Mononuclear cell (primary cell): ENCODE measurements at regions not wholly inside any gene's neighbourhood (a gene's known extent, or its start where the extent isn't known, plus 50 kb on each side); places are given as distances from the start of the nearest gene placed in this dataset.

ENCODE experiments used
- H3K27me3 ChIP-seq: 2 replicates; pipeline ENCODE4 v1.6.0; 2011; ENCODE audit warnings: low read length, control low read depth; ENCODE audit not compliant: insufficient read depth
- H3K4me1 ChIP-seq: 2 replicates; pipeline ENCODE4 v1.5.1; 2011; ENCODE audit warnings: mild to moderate bottlenecking, low read length, control low read depth; ENCODE audit not compliant: insufficient read depth
- H3K4me3 ChIP-seq: 2 replicates; pipeline ENCODE4 v1.5.1; 2011; ENCODE audit warnings: mild to moderate bottlenecking, low read length, moderate library complexity
- H3K9me3 ChIP-seq: 2 replicates; pipeline ENCODE4 v1.5.1; 2011; ENCODE audit warnings: low read depth, mild to moderate bottlenecking, control low read depth, low read length

DNA sequence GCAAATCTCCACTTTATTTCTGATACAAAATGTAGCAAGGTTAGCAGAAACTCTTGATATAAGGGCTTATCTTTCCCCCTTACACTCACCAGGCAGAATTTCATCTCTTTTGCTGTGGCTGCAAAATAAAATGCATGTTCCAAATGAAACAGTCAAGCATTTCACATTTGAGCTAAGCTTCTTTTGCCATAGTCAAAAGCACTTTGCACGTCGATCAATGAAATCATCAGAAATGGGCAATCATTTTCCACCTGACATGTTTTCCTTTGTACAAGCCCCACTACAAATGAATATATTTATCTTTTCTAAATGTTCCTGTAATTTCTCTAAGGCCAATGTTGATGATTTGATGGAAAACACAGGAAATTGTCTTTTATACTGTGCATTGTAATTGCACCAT lies 178.4 kb downstream of the ANKRD50 start:
- Histone ChIP-seq H3K4me3 (no peak overlapping the region), H3K4me1 (no peaks in the 10 kb centered on the region), H3K27me3 (no peaks in the 10 kb centered on the region), H3K9me3 (no peaks in the 10 kb centered on the region)

GRCh38 chr4:124535003-124535402 lies 177.5 kb downstream of the ANKRD50 start:
- H3K4me1 ChIP-seq = no peaks in the 10 kb centered on the region
- no peak overlapping the region for H3K4me3 ChIP-seq
- H3K27me3 ChIP-seq = no peaks in the 10 kb centered on the region
- no peaks in the 10 kb centered on the region for H3K9me3 ChIP-seq

- Histone ChIP-seq H3K4me1 (no peaks in the 10 kb centered on the region), H3K9me3 (no peaks in the 10 kb centered on the region), H3K27me3 (no peaks in the 10 kb centered on the region), H3K4me3 (no peak overlapping the region)
These were observed 175.6 kb downstream of the ANKRD50 start for GRCh38 chr4:124536946-124537345.

DNA sequence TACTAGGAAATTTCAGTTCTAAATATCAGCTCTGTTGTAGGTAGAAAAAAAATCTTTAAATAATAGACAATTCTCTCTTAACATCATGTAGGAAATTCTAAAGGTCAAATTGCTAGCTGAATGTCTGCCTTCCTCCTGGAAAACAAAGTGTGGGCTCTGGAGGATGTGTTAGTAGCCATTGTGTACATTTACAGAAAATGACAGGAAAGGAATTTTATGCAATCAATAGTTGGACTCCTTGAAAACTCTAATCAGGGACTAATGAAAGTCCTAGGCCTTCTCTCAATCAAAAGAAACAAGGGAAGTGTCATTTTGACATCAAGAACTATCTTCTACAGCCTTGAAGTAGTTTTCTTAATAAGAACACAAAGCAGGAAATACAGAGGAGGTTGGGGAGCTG lies 174.6 kb downstream of the ANKRD50 start:
- H3K4me1 ChIP-seq = no peaks in the 10 kb centered on the region
- H3K4me3 ChIP-seq = no peak overlapping the region
- no peaks in the 10 kb centered on the region for H3K9me3 ChIP-seq
- no peaks in the 10 kb centered on the region for H3K27me3 ChIP-seq

- Histone ChIP-seq H3K4me3 (no peak overlapping the region), H3K27me3 (no peaks in the 10 kb centered on the region), H3K9me3 (no peaks in the 10 kb centered on the region), H3K4me1 (no peaks in the 10 kb centered on the region)
These were observed 172.5 kb downstream of the ANKRD50 start for GRCh38 chr4:124540014-124540413.

GRCh38 chr4:124541652-124542420 lies 170.7 kb downstream of the ANKRD50 start:
- H3K27me3 ChIP-seq = no peaks in the 10 kb centered on the region
- H3K4me1 ChIP-seq = no peaks in the 10 kb centered on the region
- no peaks in the 10 kb centered on the region for H3K9me3 ChIP-seq
- no peak overlapping the region for H3K4me3 ChIP-seq

DNA sequence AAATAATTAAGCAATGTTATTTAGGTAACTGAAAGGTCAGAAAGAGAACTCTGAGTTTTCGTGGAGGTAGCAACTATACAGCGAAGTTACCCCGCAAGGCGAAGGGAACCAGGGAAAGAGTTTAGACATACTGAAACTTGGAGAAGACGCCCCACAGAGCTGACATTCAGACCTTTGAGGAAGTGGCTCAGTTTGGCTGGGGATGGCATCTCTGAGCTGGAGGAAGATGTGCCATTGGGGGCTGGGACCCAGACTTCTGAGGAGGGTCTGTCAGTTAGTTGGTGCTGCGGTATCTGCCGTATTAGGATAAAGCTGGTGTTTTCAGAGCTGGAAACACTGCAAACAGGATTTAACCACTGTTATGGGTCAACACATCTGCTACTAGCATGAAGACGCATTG lies 156.6 kb downstream of the ANKRD50 start:
- Histone ChIP-seq H3K4me3 (no peak overlapping the region), H3K4me1 (no peaks in the 10 kb centered on the region), H3K9me3 (no peaks in the 10 kb centered on the region), H3K27me3 (no peaks in the 10 kb centered on the region)

GRCh38 chr4:124564121-124564520 lies 148.4 kb downstream of the ANKRD50 start:
- no peaks in the 10 kb centered on the region for H3K4me1 ChIP-seq
- H3K27me3 ChIP-seq = no peaks in the 10 kb centered on the region
- no peak overlapping the region for H3K4me3 ChIP-seq
- no peaks in the 10 kb centered on the region for H3K9me3 ChIP-seq

DNA sequence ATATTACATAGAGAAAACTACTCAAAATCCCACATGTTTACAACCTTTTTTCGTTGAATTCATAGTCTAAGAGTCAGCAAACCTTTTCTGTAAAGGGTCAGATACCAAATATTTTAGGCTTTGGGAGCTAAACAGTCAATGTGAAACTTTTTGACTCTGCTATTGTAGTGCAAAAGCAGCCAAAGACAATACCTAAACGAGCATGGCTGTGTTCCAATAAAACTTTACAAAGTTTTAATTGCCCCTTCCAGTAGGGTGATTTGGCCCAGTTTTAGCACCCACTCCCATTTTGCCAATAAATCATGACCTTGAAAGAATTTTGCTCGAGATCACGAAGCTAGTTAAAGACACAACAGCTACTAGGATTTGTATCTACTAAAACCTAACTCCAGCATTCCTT lies 147.2 kb downstream of the ANKRD50 start:
- Histone ChIP-seq H3K4me3 (no peak overlapping the region), H3K27me3 (no peaks in the 10 kb centered on the region), H3K4me1 (no peaks in the 10 kb centered on the region), H3K9me3 (no peaks in the 10 kb centered on the region)

DNA sequence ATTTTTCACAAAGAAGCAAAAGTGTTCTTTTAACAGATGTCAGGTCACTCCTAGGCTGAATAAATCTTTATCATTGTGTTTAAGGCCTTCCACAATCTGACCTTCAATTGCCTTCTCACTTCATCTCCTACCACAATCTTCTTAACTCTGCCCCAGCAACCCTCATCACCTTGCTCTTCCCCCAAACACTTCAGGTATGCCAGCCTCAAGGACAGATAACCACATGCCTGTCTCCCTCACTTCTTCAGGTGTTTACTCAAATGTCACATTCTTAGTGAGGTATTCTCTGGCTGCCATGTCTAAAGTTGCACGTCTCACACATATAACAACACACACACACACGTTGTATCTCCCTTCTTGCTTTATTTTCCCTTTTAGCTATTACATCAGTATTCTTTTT lies 146.5 kb downstream of the ANKRD50 start:
- H3K9me3 ChIP-seq = no peaks in the 10 kb centered on the region
- H3K4me3 ChIP-seq = no peak overlapping the region
- no peaks in the 10 kb centered on the region for H3K4me1 ChIP-seq
- H3K27me3 ChIP-seq = no peaks in the 10 kb centered on the region

GRCh38 chr4:124573056-124573455 lies 139.5 kb downstream of the ANKRD50 start:
- H3K4me3 ChIP-seq = no peak overlapping the region
- H3K9me3 ChIP-seq = no peaks in the 10 kb centered on the region
- no peaks in the 10 kb centered on the region for H3K4me1 ChIP-seq
- no peaks in the 10 kb centered on the region for H3K27me3 ChIP-seq

- Histone ChIP-seq H3K27me3 (no peaks in the 10 kb centered on the region), H3K9me3 (no peaks in the 10 kb centered on the region), H3K4me3 (no peak overlapping the region), H3K4me1 (no peaks in the 10 kb centered on the region)
These were observed 132.6 kb downstream of the ANKRD50 start for GRCh38 chr4:124579896-124580295.

DNA sequence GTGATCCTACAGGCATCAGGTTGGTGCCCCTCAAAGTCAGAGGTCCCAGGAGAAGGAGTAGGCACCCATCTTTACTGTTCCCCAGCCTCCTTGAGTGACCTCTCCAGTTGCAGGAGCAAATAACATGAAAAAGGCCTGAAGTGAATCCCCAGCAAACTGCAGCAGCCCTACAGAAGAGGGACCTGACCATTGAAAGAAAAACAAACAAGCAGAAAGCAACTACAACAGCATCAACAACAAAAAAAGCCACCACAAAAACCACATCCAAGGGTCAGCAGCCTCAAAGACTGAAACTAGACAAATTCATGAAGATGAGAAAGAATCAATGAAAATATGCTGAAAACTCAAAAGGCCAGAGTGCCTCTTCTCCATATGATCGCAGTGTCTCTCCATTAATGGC lies 128.7 kb downstream of the ANKRD50 start:
- Histone ChIP-seq H3K9me3 (no peaks in the 10 kb centered on the region), H3K4me3 (no peak overlapping the region), H3K27me3 (no peaks in the 10 kb centered on the region), H3K4me1 (no peaks in the 10 kb centered on the region)

- H3K4me1 ChIP-seq = no peaks in the 10 kb centered on the region
- H3K9me3 ChIP-seq = no peaks in the 10 kb centered on the region
- H3K27me3 ChIP-seq = no peaks in the 10 kb centered on the region
- no peak overlapping the region for H3K4me3 ChIP-seq
These were observed 122.7 kb downstream of the ANKRD50 start for GRCh38 chr4:124589786-124590185.

GRCh38 chr4:124590480-124590879 lies 122.1 kb downstream of the ANKRD50 start:
- Histone ChIP-seq H3K4me3 (no peak overlapping the region), H3K9me3 (no peaks in the 10 kb centered on the region), H3K27me3 (no peaks in the 10 kb centered on the region), H3K4me1 (no peaks in the 10 kb centered on the region)

GRCh38 chr4:124591637-124592036 lies 120.9 kb downstream of the ANKRD50 start:
- no peaks in the 10 kb centered on the region for H3K4me1 ChIP-seq
- H3K27me3 ChIP-seq = no peaks in the 10 kb centered on the region
- H3K9me3 ChIP-seq = no peaks in the 10 kb centered on the region
- H3K4me3 ChIP-seq = no peak overlapping the region
